Neutrophil (primary cell): ENCODE measurements at regions not wholly inside any gene's neighbourhood (a gene's known extent, or its start where the extent isn't known, plus 50 kb on each side); places are given as distances from the start of the nearest gene placed in this dataset.

Experiments used
- H3K27ac ChIP-seq: fragments of 200-600 bp; sonication (generic); 2 replicates; pipeline ENCODE4 v1.5.1; 2016; ENCODE audit warnings: mild to moderate bottlenecking, moderate library complexity
- H3K27me3 ChIP-seq: fragments of 200-600 bp; sonication (generic); 2 replicates; pipeline ENCODE4 v1.6.0; 2016; ENCODE audit warnings: mild to moderate bottlenecking
- H3K36me3 ChIP-seq: fragments of 200-600 bp; sonication (generic); 2 replicates; pipeline ENCODE4 v1.5.1; 2017
- H3K4me1 ChIP-seq, 2 experiments: fragments of 200-600 bp in 1 of 2; sonication (generic) in 1 of 2; 1 replicate in 1 of 2; 2 replicates in 1 of 2; pipeline versions ENCODE4 v1.5.1 to v1.6.1; 2013 to 2016; ENCODE audit warnings: low read depth in 1 of 2, low read length in 1 of 2, mild to moderate bottlenecking in 1 of 2, moderate library complexity in 1 of 2; ENCODE audit not compliant: control insufficient read depth in 1 of 2, insufficient read depth in 1 of 2
- H3K4me3 ChIP-seq, 2 experiments: fragments of 200-600 bp in 1 of 2; sonication (generic) in 1 of 2; 1 replicate in 1 of 2; 2 replicates in 1 of 2; pipeline ENCODE4 v1.5.1; 2013 to 2016; ENCODE audit warnings: low read depth in 1 of 2, low read length in 1 of 2, mild to moderate bottlenecking in 1 of 2, moderate library complexity in 1 of 2
- H3K9me3 ChIP-seq: fragments of 200-600 bp; sonication (generic); 2 replicates; pipeline ENCODE4 v1.5.1; 2016
- CTCF ChIP-seq: fragments of 200-600 bp; sonication (generic); IDR thresholded peaks from 2 replicates; pipeline ENCODE4 v1.5.1; 2016; ENCODE audit warnings: antibody characterized with exemption

- no peak overlapping the region for H3K27ac ChIP-seq
- H3K36me3 ChIP-seq = no peaks in the 10 kb centered on the region
- H3K27me3 ChIP-seq = no peaks in the 10 kb centered on the region
- no peaks in the 10 kb centered on the region for H3K4me1 ChIP-seq
- no peak overlapping the region for H3K4me3 ChIP-seq
- TF ChIP-seq CTCF = no peak
- no peaks in the 10 kb centered on the region for H3K9me3 ChIP-seq
Observed at GRCh38 chr2:160812830-160813505, 319.4 kb upstream of the RBMS1 start.

- H3K36me3 ChIP-seq = no peaks in the 10 kb centered on the region
- H3K27ac ChIP-seq = no peak overlapping the region
- no peaks in the 10 kb centered on the region for H3K27me3 ChIP-seq
- TF ChIP-seq CTCF = no peak
- no peaks in the 10 kb centered on the region for H3K9me3 ChIP-seq
- no peak overlapping the region for H3K4me3 ChIP-seq
- H3K4me1 ChIP-seq = no peaks in the 10 kb centered on the region
Observed at GRCh38 chr2:160813506-160813858, 319.9 kb upstream of the RBMS1 start.

GRCh38 chr2:160816916-160817499 lies 323.4 kb upstream of the RBMS1 start:
- no peaks in the 10 kb centered on the region for H3K9me3 ChIP-seq
- no peak overlapping the region for H3K4me3 ChIP-seq
- no peaks in the 10 kb centered on the region for H3K4me1 ChIP-seq
- H3K36me3 ChIP-seq = no peaks in the 10 kb centered on the region
- no peak for TF ChIP-seq CTCF
- no peak overlapping the region for H3K27ac ChIP-seq
- H3K27me3 ChIP-seq = no peaks in the 10 kb centered on the region

GRCh38 chr2:160820691-160821090 lies 327.1 kb upstream of the RBMS1 start:
- Histone ChIP-seq H3K4me3 (no peak overlapping the region), H3K27me3 (no peaks in the 10 kb centered on the region), H3K4me1 (no peaks in the 10 kb centered on the region), H3K27ac (no peak overlapping the region), H3K9me3 (no peaks in the 10 kb centered on the region), H3K36me3 (no peaks in the 10 kb centered on the region)
- TF ChIP-seq CTCF = no peak

GRCh38 chr2:160822006-160822405 lies 328.4 kb upstream of the RBMS1 start:
- Histone ChIP-seq H3K4me1 (no peaks in the 10 kb centered on the region), H3K27ac (no peak overlapping the region), H3K4me3 (no peak overlapping the region), H3K9me3 (no peaks in the 10 kb centered on the region), H3K27me3 (no peaks in the 10 kb centered on the region), H3K36me3 (no peaks in the 10 kb centered on the region)
- no peak for TF ChIP-seq CTCF
